SK-N-SH (cell line): ENCODE measurements at regions not wholly inside any gene's neighbourhood (a gene's known extent, or its start where the extent isn't known, plus 50 kb on each side); places are given as distances from the start of the nearest gene placed in this dataset.

Source experiments
- CTCF ChIA-PET: fragments of 300-600, 350-600 bp; formaldehyde crosslinking; extraction: SDS; loops from one replicate; lab custom pipeline; 2021; lab: Yijun Ruan, JAX
- POLR2A ChIA-PET: fragments of 350-600 bp; sonication (Branson Sonifier 250); formaldehyde crosslinking; extraction: SDS; loops from one replicate; lab custom pipeline; 2020; ENCODE audit warnings: antibody characterized with exemption, inconsistent platforms; lab: Yijun Ruan, JAX
- DNase-seq: peaks from one replicate; pipeline ENCODE4 v3.0.0; 2012
- H2AFZ ChIP-seq: fragments of 200-600 bp; sonication (generic); 2 replicates; pipeline ENCODE4 v1.8.1; 2016; ENCODE audit warnings: antibody characterized with exemption, mild to moderate bottlenecking, low read depth
- H3F3A ChIP-seq: fragments of 200-600 bp; sonication (generic); replicated peaks from 2 replicates; pipeline ENCODE3; 2016; ENCODE audit warnings: antibody characterized with exemption, mild to moderate bottlenecking; ENCODE audit not compliant: insufficient read depth
- H3K27ac ChIP-seq, 2 experiments: fragments of 200-500 bp in 1 of 2; fragments of 200-600 bp in 1 of 2; sonication (Bioruptor generic) in 1 of 2; sonication (generic), shearing (Covaris generic) in 1 of 2; 2 replicates each; pipeline versions ENCODE4 v1.5.1 to v1.6.1; 2014 to 2016; ENCODE audit warnings: low read depth in 2 of 2, inconsistent platforms in 1 of 2, low read length in 1 of 2, mild to moderate bottlenecking in 1 of 2, mixed read lengths in 1 of 2
- H3K27me3 ChIP-seq: fragments of 200-600 bp; sonication (generic), shearing (Covaris generic); 2 replicates; pipeline ENCODE4 v1.6.1; 2016; ENCODE audit warnings: mixed run types; ENCODE audit not compliant: insufficient read depth
- H3K36me3 ChIP-seq, 2 experiments: fragments of 200-500 bp in 1 of 2; fragments of 200-600 bp in 1 of 2; sonication (Bioruptor generic) in 1 of 2; sonication (generic) in 1 of 2; replicated peaks in 1 of 2; 2 replicates each; pipeline versions ENCODE3 to v1.5.1; 2014 to 2016; ENCODE audit warnings: low read length in 1 of 2, mild to moderate bottlenecking in 1 of 2; ENCODE audit not compliant: insufficient read depth in 2 of 2, control insufficient read depth in 1 of 2
- H3K4me1 ChIP-seq, 2 experiments: fragments of 200-500 bp in 1 of 2; fragments of 200-600 bp in 1 of 2; sonication (Bioruptor generic) in 1 of 2; sonication (generic), shearing (Covaris generic) in 1 of 2; 2 replicates each; pipeline versions ENCODE4 v1.5.1 to v1.6.1; 2014 to 2016; ENCODE audit warnings: low read depth in 1 of 2, low read length in 1 of 2, mixed run types in 1 of 2; ENCODE audit not compliant: insufficient read depth in 2 of 2, control insufficient read depth in 1 of 2
- H3K4me2 ChIP-seq: fragments of 200-600 bp; sonication (generic), shearing (Covaris generic); 2 replicates; pipeline ENCODE4 v1.6.1; 2017; ENCODE audit warnings: mixed run types
- H3K4me3 ChIP-seq, 2 experiments: fragments of 200-500 bp in 1 of 2; fragments of 200-600 bp in 1 of 2; sonication (Bioruptor generic) in 1 of 2; sonication (generic), shearing (Covaris generic) in 1 of 2; 2 replicates each; pipeline versions ENCODE4 v1.5.1 to v1.8.1; 2014 to 2016; ENCODE audit warnings: low read depth in 2 of 2, inconsistent platforms in 1 of 2, low read length in 1 of 2, mild to moderate bottlenecking in 1 of 2, mixed read lengths in 1 of 2, moderate library complexity in 1 of 2
- H3K79me2 ChIP-seq: fragments of 200-600 bp; sonication (generic); 2 replicates; pipeline ENCODE4 v1.8.1; 2017; ENCODE audit warnings: mild to moderate bottlenecking; ENCODE audit not compliant: insufficient read depth
- H3K9ac ChIP-seq: fragments of 200-600 bp; sonication (generic); 2 replicates; pipeline ENCODE4 v1.6.1; 2017; ENCODE audit warnings: mixed run types
- H3K9me2 ChIP-seq: fragments of 200-600 bp; sonication (generic); 2 replicates; pipeline ENCODE4 v1.6.1; 2017; ENCODE audit warnings: mixed run types
- H3K9me3 ChIP-seq: fragments of 200-600 bp; sonication (generic); 2 replicates; pipeline ENCODE4 v1.6.1; 2017; ENCODE audit warnings: mixed run types, mild to moderate bottlenecking, moderate library complexity
- H4K20me1 ChIP-seq: fragments of 200-600 bp; sonication (generic); 2 replicates; pipeline ENCODE4 v1.6.1; 2017; ENCODE audit warnings: mild to moderate bottlenecking, mixed run types; ENCODE audit not compliant: insufficient read depth
- CHD2 ChIP-seq: fragments of 150-350 bp; IDR thresholded peaks from 2 replicates; pipeline ENCODE4 v1.6.1; 2018; ENCODE audit warnings: low read length; ENCODE audit not compliant: partially characterized antibody
- ELF1 ChIP-seq: IDR thresholded peaks from 2 replicates; pipeline ENCODE4 v1.4.0; 2012
- EP300 ChIP-seq, 2 experiments: IDR thresholded peaks; 2 replicates each; pipeline versions ENCODE4 v1.4.0 to v1.6.1; 2012; ENCODE audit warnings: borderline replicate concordance in 1 of 2, low read depth in 1 of 2, low read length in 1 of 2
- EZH2phosphoT487 ChIP-seq: fragments of 200-600 bp; sonication (generic); IDR thresholded peaks from 2 replicates; pipeline ENCODE4 v1.6.1; 2017; ENCODE audit warnings: low read depth, mixed run types, mild to moderate bottlenecking, antibody characterized with exemption, moderate library complexity, borderline replicate concordance
- FOXJ3 ChIP-seq: sonication (generic); formaldehyde crosslinking; IDR thresholded peaks from 2 replicates; pipeline ENCODE4 v1.5.1; 2020; ENCODE audit warnings: mild to moderate bottlenecking, missing genetic modification reagents
- GABPA ChIP-seq: IDR thresholded peaks from 2 replicates; pipeline ENCODE4 v1.4.0; 2012; ENCODE audit warnings: low read depth, mild to moderate bottlenecking
- GATA2 ChIP-seq: sonication (generic); formaldehyde crosslinking; IDR thresholded peaks from 2 replicates; pipeline ENCODE4 v1.5.0; 2020; ENCODE audit warnings: mild to moderate bottlenecking, missing genetic modification reagents
- IRF3 ChIP-seq: fragments of 150-350 bp; IDR thresholded peaks from 2 replicates; pipeline ENCODE4 v1.6.1; 2016; ENCODE audit warnings: mild to moderate bottlenecking, low read depth, low read length
- JUND ChIP-seq: IDR thresholded peaks from 2 replicates; pipeline ENCODE4 v1.4.0; 2012
- MAX ChIP-seq: IDR thresholded peaks from 2 replicates; pipeline ENCODE4 v1.4.0; 2012; ENCODE audit warnings: low read depth
- NRF1 ChIP-seq: IDR thresholded peaks from 2 replicates; pipeline ENCODE4 v1.6.1; 2012; ENCODE audit warnings: low read depth, mild to moderate bottlenecking, low read length
- PBX3 ChIP-seq: IDR thresholded peaks from 2 replicates; pipeline ENCODE4; 2012
- POLR2AphosphoS5 ChIP-seq: IDR thresholded peaks from 2 replicates; pipeline ENCODE4 v1.6.1; 2012; ENCODE audit warnings: low read depth, low read length
- RCOR1 ChIP-seq: fragments of 150-350 bp; IDR thresholded peaks from 2 replicates; pipeline ENCODE4 v1.6.1; 2017; ENCODE audit warnings: antibody characterized with exemption, low read length
- REST ChIP-seq: IDR thresholded peaks from 2 replicates; pipeline ENCODE4 v1.6.1; 2012; ENCODE audit warnings: mild to moderate bottlenecking, low read depth, low read length, moderate library complexity
- RFX5 ChIP-seq: IDR thresholded peaks from 2 replicates; pipeline ENCODE4 v1.6.1; 2012; ENCODE audit warnings: mild to moderate bottlenecking, improper control_type of control experiment, low read length
- RXRA ChIP-seq: IDR thresholded peaks from 2 replicates; pipeline ENCODE4 v1.4.0; 2012; ENCODE audit warnings: low read depth, mild to moderate bottlenecking, borderline replicate concordance
- SIN3A ChIP-seq: IDR thresholded peaks from 2 replicates; pipeline ENCODE4 v1.6.1; 2012; ENCODE audit warnings: low read depth, mild to moderate bottlenecking, low read length, moderate library complexity, borderline replicate concordance
- TAF1 ChIP-seq: IDR thresholded peaks from 2 replicates; pipeline ENCODE4 v1.6.1; 2012; ENCODE audit warnings: low read depth, mild to moderate bottlenecking, low read length, moderate library complexity, borderline replicate concordance
- TEAD4 ChIP-seq: IDR thresholded peaks from 2 replicates; pipeline ENCODE4 v1.4.0; 2012; ENCODE audit warnings: mild to moderate bottlenecking, borderline replicate concordance; ENCODE audit not compliant: insufficient read depth
- YY1 ChIP-seq: IDR thresholded peaks from 2 replicates; pipeline ENCODE4 v1.4.0; 2012; ENCODE audit warnings: low read depth, mild to moderate bottlenecking
- WGBS: methylation state at CpG from one replicate; pipeline ENCODE4 v1.1.6; 2017; ENCODE audit warnings: low lambda C conversion rate; 5-methylcytosine and 5-hydroxymethylcytosine counted together

GRCh38 chr7:16299853-16300252, 121.5 kb downstream of the CRPPA start:
- no peak for DNase-seq
- WGBS, result 36% methylated on average over 5 of the region's 5 CpGs
- Histone ChIP-seq H3K4me1 (peaks cover 0 to 10% of the 10 kb centered on the region in 2 experiments; a peak in 2 of 4 replicates), H3K4me2 (no peak overlapping the region), H3K4me3 (no peak overlapping the region), H3K9me3 (no peaks in the 10 kb centered on the region), H3K27me3 (no peaks in the 10 kb centered on the region), H3K36me3 (no peaks in the 10 kb centered on the region), H3K9ac (no peak overlapping the region), H4K20me1 (no peaks in the 10 kb centered on the region), H3K27ac (no peak overlapping the region), H3K79me2 (no peaks in the 10 kb centered on the region), H3F3A (no peaks in the 10 kb centered on the region), H3K9me2 (no peaks in the 10 kb centered on the region), H2AFZ (no peak overlapping the region)
- TF ChIP-seq GATA2 (CRISPR knock-in tag) (no peak), JUND (no peak), RCOR1 (no peak), POLR2AphosphoS5 (no peak), TEAD4 (no peak), ELF1 (no peak), PBX3 (no peak), GABPA (no peak), SIN3A (no peak), REST (no peak), IRF3 (no peak)
- ChIA-PET CTCF (interaction anchor here (1.4 kb wide), 1 partner anchor 220 kb away, joined by 3 read pairs; no protein-coding TSS in a partner anchor), POLR2A (no interaction called here)

GRCh38 chr7:16298221-16298620, 123.1 kb downstream of the CRPPA start:
- no peak overlapping the region for H3K9ac ChIP-seq
- H3K27me3 ChIP-seq, result no peaks in the 10 kb centered on the region
- H3K4me3 ChIP-seq, result no peak overlapping the region
- H2AFZ ChIP-seq, result no peak overlapping the region
- ChIA-PET CTCF (no interaction called here), POLR2A (no interaction called here)
- no peaks in the 10 kb centered on the region for H3F3A ChIP-seq
- H3K4me2 ChIP-seq, result no peak overlapping the region
- H3K36me3 ChIP-seq, result no peaks in the 10 kb centered on the region
- no peaks in the 10 kb centered on the region for H3K79me2 ChIP-seq
- H3K9me2 ChIP-seq, result no peaks in the 10 kb centered on the region
- peaks cover 0 to 10% of the 10 kb centered on the region in 2 experiments; a peak in 2 of 4 replicates for H3K4me1 ChIP-seq
- no peak overlapping the region for H3K27ac ChIP-seq
- no peaks in the 10 kb centered on the region for H3K9me3 ChIP-seq
- no peaks in the 10 kb centered on the region for H4K20me1 ChIP-seq
- no peak for DNase-seq
- TF ChIP-seq NRF1, result no peak
- no peak for TF ChIP-seq GATA2 (CRISPR knock-in tag)
- TF ChIP-seq GABPA, result no peak
- no peak for TF ChIP-seq RCOR1
- no peak for TF ChIP-seq TAF1
- no peak for TF ChIP-seq MAX
- no peak for TF ChIP-seq EZH2phosphoT487
- no peak for TF ChIP-seq RFX5
- TF ChIP-seq PBX3, result no peak
- no peak for TF ChIP-seq YY1
- no peak for TF ChIP-seq FOXJ3 (CRISPR knock-in tag)
- no peak for TF ChIP-seq CHD2
- no peak for TF ChIP-seq RXRA
- TF ChIP-seq EP300 (IDR thresholded peaks at IDR 0.05; ENCODE audit: borderline replicate concordance in 1 of 2, low read depth in 1 of 2, low read length in 1 of 2), result no peak
